GM18508 (cell line): ENCODE measurements at regions not wholly inside any gene's neighbourhood (a gene's known extent, or its start where the extent isn't known, plus 50 kb on each side); places are given as distances from the start of the nearest gene placed in this dataset.

ENCODE experiments used
- ATAC-seq: cut with Tn5 transposase; IDR thresholded peaks from one replicate; pipeline ENCODE4 v1.9.1; 2021; ENCODE audit warnings: moderate number of reproducible peaks; ENCODE audit not compliant: insufficient read depth, unreplicated experiment

DNA sequence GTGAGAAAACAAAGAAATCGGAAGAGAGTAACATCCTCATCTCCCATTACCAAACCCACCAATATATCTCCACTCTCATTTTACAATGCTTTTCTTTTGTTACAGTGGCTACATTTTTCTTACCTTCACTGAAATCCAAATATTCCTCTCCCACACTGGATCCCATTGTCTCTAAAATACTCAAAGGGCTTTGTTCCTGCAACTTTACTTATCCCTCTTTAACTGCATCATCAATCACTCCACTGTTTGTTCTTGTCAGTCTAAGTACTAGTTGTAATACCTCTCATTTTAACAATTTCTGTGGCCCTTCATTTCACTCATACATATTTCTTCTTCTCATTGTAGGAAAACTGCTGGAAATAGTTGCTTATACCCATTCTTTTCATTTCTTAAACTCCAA lies 464.2 kb upstream of the PIK3C3 start:
- ATAC-seq = no peak

DNA sequence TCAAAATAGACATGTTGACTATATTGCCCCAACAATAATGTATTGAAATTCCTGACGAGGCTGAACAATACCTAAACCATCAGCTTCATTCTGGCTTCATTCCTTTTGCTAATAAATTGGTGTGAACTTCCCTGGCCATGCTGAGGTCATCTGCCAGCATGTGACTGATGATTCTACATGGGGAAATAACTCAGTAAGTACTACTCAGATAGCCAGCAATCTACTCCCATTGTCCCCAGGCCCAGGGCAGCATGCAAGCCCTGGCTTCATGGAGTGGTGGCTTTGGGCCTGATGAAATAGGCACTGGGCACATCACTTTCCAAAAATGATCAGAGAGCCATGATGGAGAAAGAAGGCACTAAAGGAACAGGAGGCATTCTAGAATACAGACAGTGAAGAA lies 468.5 kb upstream of the PIK3C3 start:
- ATAC-seq = no peak

DNA sequence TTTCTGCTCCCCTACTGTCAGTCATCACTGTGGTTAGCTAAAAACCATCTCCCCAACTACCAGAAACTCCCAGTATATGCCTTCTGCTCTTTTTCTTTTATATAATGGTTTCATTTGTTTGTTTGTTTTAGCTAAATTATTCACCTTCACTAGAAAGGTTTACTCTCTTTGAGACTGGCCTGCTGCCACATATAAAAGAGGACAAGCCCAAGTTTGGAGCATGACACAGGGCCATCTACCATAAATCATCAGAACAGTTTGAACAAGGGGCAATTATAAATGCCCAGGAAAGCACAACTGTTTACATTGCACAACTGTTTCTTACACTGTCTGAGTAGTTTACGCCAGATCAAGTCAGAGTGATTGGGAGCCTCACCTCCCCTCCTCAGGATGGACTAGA lies 471.0 kb upstream of the PIK3C3 start:
- no peak for ATAC-seq

DNA sequence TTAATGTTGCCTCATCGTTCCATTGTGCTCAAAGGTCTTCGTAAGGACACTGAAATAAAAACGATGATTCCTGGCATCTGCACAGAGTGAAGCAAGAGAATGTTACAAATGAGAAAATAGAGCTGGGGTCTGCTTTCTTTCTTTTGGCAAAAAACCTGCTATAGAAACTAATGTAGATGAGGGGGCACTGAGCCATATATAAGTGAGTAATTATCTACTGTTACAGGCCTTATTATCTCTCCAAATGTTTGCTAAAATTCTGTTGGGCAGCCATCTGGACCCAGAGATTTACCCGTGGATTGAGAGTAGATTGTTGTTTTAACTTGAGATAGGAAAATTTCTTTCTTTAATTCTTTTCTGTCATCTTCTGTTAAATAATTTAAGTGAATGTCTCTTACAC lies 472.5 kb upstream of the PIK3C3 start:
- no peak for ATAC-seq

DNA sequence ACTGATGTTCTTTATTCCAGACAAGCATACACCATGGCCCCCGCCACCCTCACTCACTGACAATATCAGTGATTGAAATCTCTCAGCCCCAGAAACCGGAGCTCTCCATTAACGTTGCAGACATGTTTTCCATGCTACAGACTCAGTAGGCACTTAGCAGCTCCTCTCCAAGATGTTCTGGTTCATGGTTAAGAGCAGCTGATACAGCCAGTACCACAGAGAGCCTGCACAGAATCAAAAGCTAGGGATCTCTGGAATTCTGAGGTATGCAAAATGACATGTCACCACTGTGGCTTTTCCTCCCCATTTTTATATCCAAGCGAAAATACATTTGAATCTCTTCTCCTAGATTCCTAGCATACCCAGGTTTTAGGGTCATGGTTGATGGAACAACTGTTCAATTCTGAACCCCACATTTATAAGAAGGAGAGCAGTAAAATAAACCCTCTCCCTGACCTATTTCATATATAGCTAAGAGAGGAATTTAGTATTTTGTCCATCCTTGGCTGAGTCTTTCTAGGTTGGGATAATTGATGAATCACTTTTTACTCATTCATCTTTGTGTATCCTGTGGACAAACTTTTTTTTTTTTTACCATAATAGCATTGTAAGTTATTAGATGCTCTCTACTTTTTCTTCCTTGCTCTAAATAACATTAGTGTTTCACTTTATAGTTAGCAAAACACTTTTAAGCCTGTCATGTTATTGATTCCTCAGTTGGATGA lies 488.4 kb upstream of the PIK3C3 start:
- no peak for ATAC-seq

DNA sequence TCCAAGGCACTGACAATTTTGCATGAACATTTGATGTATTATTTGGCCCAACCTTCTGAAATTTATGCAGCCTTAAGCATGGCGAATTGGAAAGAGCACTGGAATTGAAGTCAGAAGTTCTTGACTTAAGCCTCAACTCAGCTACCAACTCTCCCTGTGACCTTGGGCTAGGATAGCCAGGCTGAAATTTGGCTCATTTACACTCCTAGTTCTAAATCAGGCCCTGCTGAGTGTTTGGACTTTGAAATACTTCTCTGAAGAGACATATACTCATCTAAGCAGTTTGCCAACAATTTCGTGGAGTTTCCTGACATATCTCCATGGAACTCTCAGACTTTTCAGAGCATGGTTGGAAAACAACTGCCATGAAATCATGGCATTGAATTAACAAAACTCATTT lies 489.6 kb upstream of the PIK3C3 start:
- ATAC-seq = no peak

DNA sequence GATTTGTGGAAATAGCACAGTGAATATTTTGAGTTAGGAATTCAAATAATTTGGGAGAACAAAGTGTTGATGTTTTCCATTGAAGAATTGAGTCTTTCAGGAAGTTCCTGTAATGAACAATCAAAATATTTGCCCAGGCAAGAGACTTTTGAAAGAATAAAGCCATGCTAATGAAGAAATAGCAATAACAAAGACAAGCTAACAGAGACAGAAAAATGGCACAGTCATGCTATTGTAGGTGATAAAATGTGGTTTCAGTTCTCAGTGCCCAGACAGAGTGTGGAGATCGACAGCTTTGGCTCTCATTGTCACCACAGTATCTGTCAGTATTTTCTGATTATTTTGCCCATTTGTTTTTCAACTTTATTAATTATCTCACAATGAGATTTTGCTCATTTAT lies 490.8 kb upstream of the PIK3C3 start:
- ATAC-seq = no peak

DNA sequence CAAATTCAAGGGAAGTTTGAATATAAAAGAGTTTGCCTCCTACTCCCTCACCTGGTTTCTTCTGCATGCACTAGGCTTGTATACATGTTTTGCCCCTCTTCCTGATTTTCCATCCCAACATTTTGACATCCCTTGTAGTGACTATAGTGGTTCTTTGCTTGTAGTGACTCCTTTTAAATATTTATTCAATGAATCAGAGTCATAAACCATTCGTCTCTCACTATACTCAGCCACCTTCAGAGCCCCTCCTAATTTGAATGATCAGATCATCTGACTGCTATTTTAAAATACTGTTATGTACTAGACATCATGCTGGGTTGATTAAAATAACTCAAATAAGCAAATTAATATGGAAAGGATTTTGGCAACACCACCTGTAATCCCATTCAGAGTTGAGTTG lies 492.1 kb upstream of the PIK3C3 start:
- no peak for ATAC-seq

DNA sequence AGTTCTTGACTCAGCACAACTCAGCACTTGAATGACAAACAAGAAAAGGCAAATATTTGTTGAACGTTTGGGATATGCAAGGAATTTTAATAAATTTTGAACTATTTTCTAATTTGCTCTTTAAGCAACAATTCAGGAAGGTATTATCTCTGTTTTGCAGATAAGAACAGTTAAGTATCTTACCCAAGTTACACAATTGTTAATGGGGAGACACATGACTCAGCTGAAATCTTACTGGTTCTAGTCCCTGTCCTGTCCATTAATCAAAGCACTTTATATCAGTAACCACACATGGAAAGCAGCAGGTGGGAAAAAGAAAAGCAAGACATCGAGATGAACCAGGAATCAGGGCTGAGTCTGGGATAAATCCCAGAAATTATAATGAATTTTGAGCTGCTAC lies 493.9 kb upstream of the PIK3C3 start:
- no peak for ATAC-seq

DNA sequence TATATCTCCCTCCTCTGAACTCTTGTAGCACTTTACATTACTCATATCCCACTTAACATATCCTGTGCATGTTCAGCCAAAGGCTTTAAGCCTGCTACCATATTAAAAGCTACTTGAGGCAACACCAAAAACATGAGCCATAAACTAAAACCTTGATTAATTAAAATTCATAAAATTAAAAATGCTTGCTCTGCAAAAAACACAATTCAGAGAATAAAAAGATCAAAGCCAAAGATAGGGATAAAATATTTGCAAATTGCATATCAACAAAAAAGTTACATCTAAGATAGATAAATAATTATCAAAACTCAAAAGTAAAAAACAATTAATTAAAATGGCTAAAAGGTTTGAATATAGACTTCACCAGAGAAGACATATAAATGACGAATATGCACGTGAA lies 495.4 kb upstream of the PIK3C3 start:
- no peak for ATAC-seq

DNA sequence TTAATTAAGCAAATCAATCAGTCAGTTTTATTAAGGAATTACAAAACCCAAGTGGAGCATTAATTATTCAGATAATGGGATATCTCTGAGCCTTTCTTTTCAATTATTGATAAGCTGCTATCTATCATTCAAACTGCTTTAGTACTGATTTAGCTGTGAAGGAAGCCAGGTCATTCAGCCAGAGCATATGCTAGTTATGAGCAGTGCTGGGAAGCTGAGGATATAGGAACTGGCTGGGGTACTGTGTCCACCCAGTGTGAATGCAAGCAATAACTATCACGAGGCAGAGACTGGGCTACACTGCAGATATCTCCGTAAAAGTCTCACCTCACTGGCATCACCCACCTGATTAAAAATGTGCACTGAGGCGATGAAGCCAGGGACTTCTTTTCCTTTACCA lies 496.7 kb upstream of the PIK3C3 start:
- no peak for ATAC-seq

DNA sequence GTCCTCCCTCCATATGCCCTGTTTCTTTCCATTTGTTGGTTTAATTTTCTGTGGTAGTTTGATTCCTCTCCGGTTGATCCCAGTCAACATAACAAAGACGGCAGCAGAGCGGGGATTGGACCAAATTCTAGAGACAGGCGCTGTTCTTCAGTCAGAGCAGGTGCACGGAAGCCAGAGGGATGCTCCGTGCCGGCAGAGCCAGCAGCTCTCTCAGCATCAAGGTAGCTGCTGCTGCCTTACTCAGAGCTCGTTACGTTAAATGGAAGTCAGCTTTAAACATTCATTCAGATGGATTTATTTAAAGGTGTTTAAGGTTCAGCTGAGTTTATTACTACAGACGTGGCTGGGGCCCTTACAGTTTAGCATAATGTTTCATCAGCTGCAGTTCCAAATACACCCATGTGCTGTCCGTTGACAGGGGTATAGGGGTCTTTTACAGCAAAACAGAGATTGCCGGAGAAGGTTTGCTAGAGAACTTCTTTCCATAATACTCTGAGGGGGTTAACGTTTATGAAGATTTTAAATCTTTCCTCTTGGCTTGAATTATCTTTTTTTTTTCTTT lies 497.2 kb upstream of the PIK3C3 start:
- ATAC-seq = no peak

DNA sequence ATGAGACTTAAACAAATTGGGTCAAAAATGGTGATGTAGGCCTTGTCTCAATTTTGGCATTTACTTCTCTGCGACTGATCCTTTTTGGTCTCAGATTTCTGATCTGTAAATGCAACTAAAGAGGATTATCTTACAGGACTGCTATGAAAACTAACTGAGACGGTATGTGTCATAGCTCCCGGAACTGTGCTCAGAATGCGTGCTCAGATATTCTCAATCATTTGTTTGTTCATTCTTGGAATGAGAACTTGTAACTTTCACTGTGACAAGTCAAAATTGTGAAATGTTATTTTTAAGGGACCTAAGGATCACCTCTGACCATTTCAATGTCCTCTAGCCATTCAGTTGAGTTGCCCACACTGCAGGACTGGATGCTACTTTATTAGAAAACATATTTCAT lies 498.2 kb upstream of the PIK3C3 start:
- ATAC-seq = no peak

DNA sequence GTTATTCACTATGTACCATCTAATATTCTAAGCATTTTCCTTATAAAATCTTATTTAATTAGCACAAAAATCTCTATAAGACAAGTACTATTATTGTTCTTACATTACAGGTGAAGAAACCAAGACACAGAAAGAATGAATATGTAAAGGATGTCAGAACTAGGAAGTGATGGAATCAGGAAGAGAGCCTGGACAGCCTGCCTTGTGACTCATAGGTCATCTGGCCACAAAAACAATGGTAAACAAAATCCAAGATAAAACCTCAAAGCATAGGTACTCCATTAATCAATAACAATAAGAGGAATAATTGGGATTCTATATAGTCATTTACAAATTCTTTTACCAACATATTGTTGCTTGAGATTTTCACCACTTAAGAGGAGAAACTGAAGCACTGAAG lies 505.4 kb upstream of the PIK3C3 start:
- ATAC-seq = no peak

DNA sequence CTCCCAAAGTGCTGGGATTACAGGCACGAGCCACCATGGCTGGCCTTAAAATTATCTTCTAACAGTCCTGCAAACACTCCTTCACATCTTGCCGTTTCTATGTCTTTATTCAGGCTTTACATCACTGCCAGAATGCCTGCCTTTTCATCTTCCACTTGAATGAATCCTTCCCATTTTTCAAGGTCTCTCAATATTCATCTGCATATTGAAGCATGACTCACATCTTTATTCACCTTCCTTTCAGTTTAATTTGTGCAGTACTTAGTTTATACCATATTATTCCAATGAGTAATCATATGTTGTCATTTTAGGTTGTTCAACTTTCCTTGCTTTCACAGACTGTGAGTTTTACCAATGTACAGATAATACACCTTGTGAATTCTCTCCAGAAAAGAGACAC lies 510.1 kb upstream of the PIK3C3 start:
- no peak for ATAC-seq

DNA sequence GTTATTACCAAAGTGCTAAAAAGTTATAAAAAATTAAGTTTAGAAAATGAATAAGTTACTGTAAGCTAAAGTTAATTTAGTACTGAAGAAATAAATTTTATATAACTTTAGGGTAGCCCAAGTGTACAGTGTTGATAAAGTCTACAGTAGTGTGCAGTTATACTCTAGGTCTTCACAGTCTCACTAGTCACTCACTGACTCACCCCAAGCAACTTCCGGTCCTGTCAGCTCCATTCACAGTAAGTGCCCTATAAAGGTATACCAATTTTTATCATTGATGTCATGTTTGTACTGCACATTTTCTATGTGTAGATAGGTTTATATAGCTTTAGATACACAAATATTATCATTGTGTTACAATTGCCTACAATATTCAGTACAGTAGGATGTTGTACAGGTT lies 518.3 kb upstream of the PIK3C3 start:
- no peak for ATAC-seq

DNA sequence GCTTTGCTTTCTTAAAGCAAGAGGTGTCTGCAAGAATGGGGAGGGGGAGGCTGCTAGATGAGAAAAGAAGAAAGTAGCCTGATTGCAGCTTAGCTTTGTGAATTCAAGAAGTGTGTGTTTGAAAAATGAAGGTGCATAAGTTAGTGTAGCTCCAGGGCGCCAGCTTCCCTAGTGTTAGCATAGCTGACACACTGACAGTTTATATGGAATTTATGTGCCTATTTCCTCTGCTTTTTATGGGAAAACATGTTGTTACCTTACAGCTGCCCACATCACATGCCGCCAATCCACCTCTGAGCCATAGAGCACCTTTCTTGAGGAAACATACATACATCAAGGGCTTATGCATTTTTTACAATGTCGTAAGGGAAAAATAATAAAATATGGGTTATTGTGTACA lies 536.4 kb upstream of the PIK3C3 start:
- no peak for ATAC-seq

DNA sequence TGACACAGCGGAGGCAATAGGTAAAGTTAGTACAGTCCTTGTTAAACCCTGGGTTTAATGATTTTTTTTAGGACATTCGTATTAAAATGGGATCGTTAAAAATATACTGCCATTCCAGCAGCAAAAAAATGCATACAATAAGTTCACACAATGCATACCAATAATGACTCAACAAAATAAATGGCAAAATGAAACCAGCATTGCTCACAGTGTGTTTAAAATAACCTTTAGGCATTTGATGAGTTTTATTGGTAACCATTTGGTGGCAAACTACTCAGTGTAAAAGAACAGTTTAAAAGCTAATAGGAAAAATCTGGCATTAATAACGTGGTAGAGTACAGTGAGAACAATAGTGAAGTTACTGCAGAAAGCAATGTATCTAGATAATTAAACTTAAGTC lies 539.0 kb upstream of the PIK3C3 start:
- no peak for ATAC-seq

DNA sequence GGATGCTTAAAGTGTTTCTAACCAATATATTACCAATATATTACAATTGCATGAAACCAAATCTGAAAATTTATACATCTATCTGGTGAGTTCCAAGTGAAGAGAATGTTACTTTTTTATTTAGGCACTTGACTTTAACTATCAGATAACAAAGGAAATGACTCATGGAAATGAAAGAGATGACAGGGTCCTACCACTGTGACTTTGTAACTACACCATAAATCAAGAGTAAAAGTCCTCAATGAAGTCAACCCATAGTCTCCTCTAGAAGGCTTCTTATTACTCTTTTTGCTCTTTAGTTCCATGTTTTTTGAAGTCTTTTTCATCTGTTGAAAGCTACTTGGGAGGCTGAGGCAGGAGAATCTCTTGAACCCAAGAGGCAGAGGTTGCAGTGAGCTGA lies 545.0 kb upstream of the PIK3C3 start:
- ATAC-seq = no peak

DNA sequence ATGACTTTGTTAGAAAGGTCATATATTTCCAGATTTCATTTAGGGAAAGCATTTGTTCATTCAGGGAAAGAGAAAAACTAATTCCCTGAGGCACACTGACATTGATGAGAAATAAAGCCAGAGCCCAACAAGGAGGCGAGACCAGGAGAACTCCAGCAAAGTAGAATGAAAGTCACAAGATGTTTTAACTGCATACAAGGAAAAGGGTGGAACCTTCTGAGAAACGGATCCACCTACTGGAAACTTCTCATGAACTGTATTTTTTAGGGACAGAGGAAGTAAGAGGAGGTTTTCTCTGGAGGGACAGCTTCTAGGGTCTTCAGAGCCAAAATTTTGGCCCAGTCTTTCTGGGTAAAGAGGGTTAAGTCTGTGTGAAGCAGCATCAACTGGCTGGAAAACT lies 548.2 kb upstream of the PIK3C3 start:
- ATAC-seq = no peak

DNA sequence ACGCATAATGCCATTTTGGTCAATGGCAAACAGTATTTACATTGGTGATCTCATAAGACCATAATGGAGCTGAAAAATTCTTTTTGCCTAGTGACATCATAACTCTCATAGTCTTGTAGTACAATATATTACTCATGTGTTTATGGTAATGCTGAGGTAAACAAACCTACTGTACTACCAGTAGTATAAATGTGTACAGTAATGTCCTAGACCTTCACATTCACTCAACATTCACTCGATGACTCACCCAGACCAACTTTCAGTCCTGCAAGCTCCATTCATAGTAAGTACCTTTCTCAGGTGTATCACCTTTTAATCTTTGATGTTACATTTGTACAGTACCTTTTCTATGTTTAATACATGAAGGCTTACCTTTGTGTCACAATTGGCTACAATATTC lies 558.2 kb upstream of the PIK3C3 start:
- ATAC-seq = no peak

DNA sequence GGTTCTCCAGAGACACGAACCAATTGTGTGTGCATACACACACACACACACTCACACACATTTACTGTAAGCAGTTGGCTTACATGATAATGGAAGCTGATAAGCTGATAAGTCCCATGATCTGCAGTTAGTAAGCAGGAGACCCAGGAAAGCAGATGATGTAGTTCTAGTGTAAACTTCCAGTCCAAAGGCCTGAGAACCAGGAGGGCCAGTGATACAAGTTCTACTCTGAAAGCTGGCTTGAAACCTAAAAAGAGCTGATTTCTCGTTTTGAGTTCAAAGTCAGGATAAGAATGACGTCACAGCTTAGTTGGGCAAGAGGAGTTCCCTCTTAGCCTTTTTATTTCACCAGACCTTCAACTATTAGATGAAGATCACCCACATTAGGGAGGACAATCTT lies 558.8 kb upstream of the PIK3C3 start:
- no peak for ATAC-seq

DNA sequence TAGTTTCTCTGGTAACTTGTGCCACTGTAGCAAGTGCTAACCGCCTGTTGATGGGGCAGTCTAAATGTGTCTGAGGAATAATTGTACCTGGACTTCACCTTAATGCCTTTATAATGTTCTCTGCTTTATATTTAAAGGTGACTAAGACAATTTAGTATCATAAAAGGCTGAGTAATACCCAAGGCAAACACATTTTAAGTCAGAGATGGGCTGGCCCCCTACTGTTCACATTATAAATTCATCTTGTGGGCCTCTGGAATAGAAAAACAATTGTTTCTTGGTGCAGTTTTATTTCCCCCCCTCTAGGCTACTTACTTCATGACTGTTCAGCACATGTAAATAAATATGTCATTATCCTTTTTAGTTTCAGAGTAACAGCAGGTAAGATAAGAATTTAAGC lies 559.3 kb upstream of the PIK3C3 start:
- no peak for ATAC-seq
